Thyroid gland (tissue), 4 donors: ENCODE measurements at regions not wholly inside any gene's neighbourhood (a gene's known extent, or its start where the extent isn't known, plus 50 kb on each side); places are given as distances from the start of the nearest gene placed in this dataset.
A peak's percentile ranks its signal among the peaks of the same experiment; 100 is the strongest.

ENCODE experiments used
- DNase-seq, 2 donors: peaks; one replicate each; pipeline ENCODE4 v3.0.0-alpha.2; 2019
- H3K27ac ChIP-seq, 3 donors: fragments of 200-600 bp; sonication (generic); 1 replicate in 2 of 3; 2 replicates in 1 of 3; pipeline ENCODE4 v1.5.1; 2016 to 2019; ENCODE audit warnings: mild to moderate bottlenecking in 1 of 3, moderate library complexity in 1 of 3
- H3K27me3 ChIP-seq: fragments of 200-600 bp; sonication (generic); one replicate; pipeline ENCODE4 v1.5.1; 2019
- H3K36me3 ChIP-seq, 2 donors: fragments of 200-600 bp; sonication (generic); one replicate each; pipeline ENCODE4 v1.5.1; 2016 to 2019
- H3K4me1 ChIP-seq, 2 donors: fragments of 200-600 bp; sonication (generic); one replicate each; pipeline ENCODE4 v1.5.1; 2017 to 2019
- H3K4me3 ChIP-seq, 3 donors: fragments of 200-600 bp; sonication (generic); replicated peaks in 1 of 3; 1 replicate in 2 of 3; 2 replicates in 1 of 3; pipeline ENCODE4 v1.5.1; 2016; ENCODE audit warnings: mild to moderate bottlenecking in 1 of 3
- H3K9me3 ChIP-seq: fragments of 200-600 bp; sonication (generic); one replicate; pipeline ENCODE4 v1.5.1; 2017
- CTCF ChIP-seq, 6 experiments: fragments of 200-600 bp in 3 of 6; fragments of 450-650 bp in 3 of 6; sonication (generic) in 3 of 6; IDR thresholded peaks; one replicate each; pipeline ENCODE4 v1.5.1; 2016 to 2019; ENCODE audit warnings: antibody characterized with exemption in 6 of 6, mild to moderate bottlenecking in 2 of 6, inconsistent platforms in 1 of 6, moderate library complexity in 1 of 6
- POLR2A ChIP-seq, 2 donors: fragments of 450-650 bp; IDR thresholded peaks; one replicate each; pipeline ENCODE4 v1.6.1; 2017; ENCODE audit warnings: antibody characterized with exemption in 2 of 2, mild to moderate bottlenecking in 2 of 2, moderate library complexity in 1 of 2
- WGBS, 2 donors: methylation state at CpG; one replicate each; pipeline ENCODE4 v1.1.5; 2017; 5-methylcytosine and 5-hydroxymethylcytosine counted together
- intact Hi-C: fragments of 100-400 bp; cut with DNase I; formaldehyde crosslinking; loops from one replicate; pipeline ENCODE4 v1.15.1; 2023

- TF ChIP-seq CTCF (IDR thresholded peaks at IDR 0.05), result no peak
- TF ChIP-seq POLR2A (IDR thresholded peaks at IDR 0.05), result no peak
- H3K27me3 ChIP-seq, result no peaks in the 10 kb centered on the region
- WGBS, 2 donors, result 72 to 81% methylated on average over 2 of the region's 2 CpGs
- DNase-seq, result peak; percentile 33 to 61
- no peak overlapping the region for H3K4me3 ChIP-seq
- H3K36me3 ChIP-seq, result no peaks in the 10 kb centered on the region
- intact Hi-C loops, result no loop called here
- H3K9me3 ChIP-seq, result no peaks in the 10 kb centered on the region
- H3K4me1 ChIP-seq, result no peaks in the 10 kb centered on the region
- no peak overlapping the region for H3K27ac ChIP-seq
Observed at GRCh38 chr5:147072622-147073021, 162.2 kb upstream of the STK32A start.

- Histone ChIP-seq H3K9me3 (no peaks in the 10 kb centered on the region), H3K4me3 (no peak overlapping the region), H3K27ac (no peak overlapping the region), H3K36me3 (no peaks in the 10 kb centered on the region), H3K4me1 (peaks cover 0 to 3% of the 10 kb centered on the region in 2 donors), H3K27me3 (no peaks in the 10 kb centered on the region)
- TF ChIP-seq CTCF (IDR thresholded peaks at IDR 0.05) (no peak), POLR2A (IDR thresholded peaks at IDR 0.05) (no peak)
- intact Hi-C loops, result no loop called here
- DNase-seq, result no peak
- WGBS, 2 donors, result 89 to 90% methylated on average over 3 of the region's 3 CpGs
Observed at GRCh38 chr5:147073098-147073497, 161.7 kb upstream of the STK32A start.

GRCh38 chr5:147075187-147075586 is 159.6 kb upstream of the STK32A start:
- WGBS, 2 donors, result 0 to 53% methylated on average over 1 of the region's 1 CpG
- Histone ChIP-seq H3K27me3 (no peaks in the 10 kb centered on the region), H3K27ac (no peak overlapping the region), H3K36me3 (no peaks in the 10 kb centered on the region), H3K4me3 (no peak overlapping the region), H3K4me1 (peaks cover 1 to 12% of the 10 kb centered on the region in 2 donors), H3K9me3 (no peaks in the 10 kb centered on the region)
- TF ChIP-seq CTCF (IDR thresholded peaks at IDR 0.05), result no peak
- no peak for TF ChIP-seq POLR2A (IDR thresholded peaks at IDR 0.05)
- no peak for DNase-seq
- intact Hi-C loops, result no loop called here

DNA sequence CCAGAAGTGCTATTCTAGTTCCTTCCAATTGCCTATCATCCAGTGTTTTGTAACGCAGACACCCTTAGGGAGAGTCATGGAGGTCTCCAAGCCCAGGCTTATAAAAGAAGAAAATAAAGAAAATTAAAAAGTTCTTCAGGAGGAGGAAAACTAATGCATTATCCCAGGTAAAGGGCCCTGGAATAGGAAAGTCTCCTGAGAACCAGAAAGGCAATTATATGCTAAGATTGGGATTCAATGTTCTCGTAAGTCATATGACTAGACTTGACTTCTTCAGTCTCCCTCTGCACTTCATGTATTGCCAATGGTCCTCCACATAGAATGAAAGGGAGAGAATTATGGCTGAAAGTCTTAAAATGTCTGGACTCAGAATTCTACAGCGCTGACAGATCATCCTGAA is 154.4 kb upstream of the STK32A start:
- 83 to 85% methylated on average over 3 of the region's 3 CpGs for WGBS, 2 donors
- DNase-seq, result no peak
- Histone ChIP-seq H3K4me1 (peaks cover 21 to 41% of the 10 kb centered on the region in 2 donors), H3K36me3 (no peaks in the 10 kb centered on the region), H3K4me3 (no peak overlapping the region), H3K27me3 (no peaks in the 10 kb centered on the region), H3K9me3 (no peaks in the 10 kb centered on the region), H3K27ac (peak overlapping the region; percentile 81 to 84 (median 81))
- TF ChIP-seq CTCF (IDR thresholded peaks at IDR 0.05), result no peak
- TF ChIP-seq POLR2A (IDR thresholded peaks at IDR 0.05), result no peak
- intact Hi-C loops, result no loop called here

- H3K4me3 ChIP-seq, result no peak overlapping the region
- intact Hi-C loops, result no loop called here
- H3K27ac ChIP-seq, result peak overlapping the region; percentile 81 to 84 (median 81)
- 13 to 16% methylated on average over 7 to 8 of the region's 8 CpGs for WGBS, 2 donors
- peaks cover 21 to 41% of the 10 kb centered on the region in 2 donors for H3K4me1 ChIP-seq
- no peak for TF ChIP-seq POLR2A (IDR thresholded peaks at IDR 0.05)
- TF ChIP-seq CTCF (IDR thresholded peaks at IDR 0.05), result no peak
- peak; percentile 80 to 88 for DNase-seq
- no peaks in the 10 kb centered on the region for H3K9me3 ChIP-seq
- no peaks in the 10 kb centered on the region for H3K27me3 ChIP-seq
- H3K36me3 ChIP-seq, result no peaks in the 10 kb centered on the region
Observed at GRCh38 chr5:147081311-147081764, 153.5 kb upstream of the STK32A start.
